ENCODE measurements at regions not wholly inside any gene's neighbourhood (a gene's known extent, or its start where the extent isn't known, plus 50 kb on each side); places are given as distances from the start of the nearest gene placed in this dataset.

DNA sequence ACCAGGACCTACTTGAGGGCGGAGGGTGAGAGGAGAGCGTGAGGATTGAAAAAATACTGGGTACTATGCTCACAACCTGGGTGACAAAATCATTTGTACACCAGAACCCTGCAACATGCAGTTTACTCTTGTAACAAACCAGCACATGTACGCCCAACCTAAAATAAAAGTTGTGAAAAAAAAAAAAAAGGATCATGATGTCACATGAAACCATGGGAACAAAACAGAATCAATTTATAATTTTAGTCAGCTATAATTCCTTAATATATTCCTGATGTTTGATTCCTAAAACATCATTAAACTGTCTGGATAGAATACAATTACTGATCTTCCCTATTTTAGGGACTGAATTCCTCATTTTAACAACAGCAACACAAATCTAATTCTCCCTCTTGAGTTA is 160.6 kb upstream of the SPRY2 start:
- TF ChIP-seq CBX8 (IDR thresholded peaks at IDR 0.05): no peak
- TF ChIP-seq, protein P1, sequence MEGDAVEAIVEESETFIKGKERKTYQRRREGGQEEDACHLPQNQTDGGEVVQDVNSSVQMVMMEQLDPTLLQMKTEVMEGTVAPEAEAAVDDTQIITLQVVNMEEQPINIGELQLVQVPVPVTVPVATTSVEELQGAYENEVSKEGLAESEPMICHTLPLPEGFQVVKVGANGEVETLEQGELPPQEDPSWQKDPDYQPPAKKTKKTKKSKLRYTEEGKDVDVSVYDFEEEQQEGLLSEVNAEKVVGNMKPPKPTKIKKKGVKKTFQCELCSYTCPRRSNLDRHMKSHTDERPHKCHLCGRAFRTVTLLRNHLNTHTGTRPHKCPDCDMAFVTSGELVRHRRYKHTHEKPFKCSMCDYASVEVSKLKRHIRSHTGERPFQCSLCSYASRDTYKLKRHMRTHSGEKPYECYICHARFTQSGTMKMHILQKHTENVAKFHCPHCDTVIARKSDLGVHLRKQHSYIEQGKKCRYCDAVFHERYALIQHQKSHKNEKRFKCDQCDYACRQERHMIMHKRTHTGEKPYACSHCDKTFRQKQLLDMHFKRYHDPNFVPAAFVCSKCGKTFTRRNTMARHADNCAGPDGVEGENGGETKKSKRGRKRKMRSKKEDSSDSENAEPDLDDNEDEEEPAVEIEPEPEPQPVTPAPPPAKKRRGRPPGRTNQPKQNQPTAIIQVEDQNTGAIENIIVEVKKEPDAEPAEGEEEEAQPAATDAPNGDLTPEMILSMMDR (IDR thresholded peaks at IDR 0.05): no peak
- TF ChIP-seq CEBPB (IDR thresholded peaks at IDR 0.05): no peak
- no peak for TF ChIP-seq POLR2A (IDR thresholded peaks at IDR 0.05; ENCODE audit: low read length)
- TF ChIP-seq, protein P2, sequence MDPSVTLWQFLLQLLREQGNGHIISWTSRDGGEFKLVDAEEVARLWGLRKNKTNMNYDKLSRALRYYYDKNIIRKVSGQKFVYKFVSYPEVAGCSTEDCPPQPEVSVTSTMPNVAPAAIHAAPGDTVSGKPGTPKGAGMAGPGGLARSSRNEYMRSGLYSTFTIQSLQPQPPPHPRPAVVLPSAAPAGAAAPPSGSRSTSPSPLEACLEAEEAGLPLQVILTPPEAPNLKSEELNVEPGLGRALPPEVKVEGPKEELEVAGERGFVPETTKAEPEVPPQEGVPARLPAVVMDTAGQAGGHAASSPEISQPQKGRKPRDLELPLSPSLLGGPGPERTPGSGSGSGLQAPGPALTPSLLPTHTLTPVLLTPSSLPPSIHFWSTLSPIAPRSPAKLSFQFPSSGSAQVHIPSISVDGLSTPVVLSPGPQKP (IDR thresholded peaks at IDR 0.05; ENCODE audit: low read depth, low read length): no peak
- TF ChIP-seq, protein P3, sequence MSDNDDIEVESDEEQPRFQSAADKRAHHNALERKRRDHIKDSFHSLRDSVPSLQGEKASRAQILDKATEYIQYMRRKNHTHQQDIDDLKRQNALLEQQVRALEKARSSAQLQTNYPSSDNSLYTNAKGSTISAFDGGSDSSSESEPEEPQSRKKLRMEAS (IDR thresholded peaks at IDR 0.05): no peak

Data from A549 (cell line).